Spinal cord (tissue), 9 donors: ENCODE measurements at regions not wholly inside any gene's neighbourhood (a gene's known extent, or its start where the extent isn't known, plus 50 kb on each side); places are given as distances from the start of the nearest gene placed in this dataset.

Experiments used
- DNase-seq, 6 donors: peaks; one replicate each; pipeline versions ENCODE4 v3.0.0 to v3.0.0-alpha.2; 2013 to 2015; ENCODE audit warnings: low spot score in 6 of 6, low read depth in 4 of 6
- H3K27ac ChIP-seq: one replicate; pipeline ENCODE4 v1.5.1; 2013; ENCODE audit warnings: low read depth, low read length, control low read depth
- H3K27me3 ChIP-seq: one replicate; pipeline ENCODE4 v1.6.1; 2013; ENCODE audit warnings: low read length; ENCODE audit not compliant: control insufficient read depth, insufficient read depth
- H3K36me3 ChIP-seq: one replicate; pipeline ENCODE4 v1.6.1; 2013; ENCODE audit warnings: low read length; ENCODE audit not compliant: control insufficient read depth, insufficient read depth
- H3K4me1 ChIP-seq: one replicate; pipeline ENCODE4 v1.6.1; 2013; ENCODE audit warnings: low read length; ENCODE audit not compliant: control insufficient read depth, insufficient read depth
- H3K4me3 ChIP-seq: one replicate; pipeline ENCODE4 v1.5.1; 2013; ENCODE audit warnings: low read depth, low read length, control low read depth
- H3K9me3 ChIP-seq: one replicate; pipeline ENCODE4 v1.6.1; 2013; ENCODE audit warnings: low read length; ENCODE audit not compliant: control insufficient read depth, insufficient read depth
- WGBS: methylation state at CpG from one replicate; pipeline ENCODE4 v1.1.5; 2013; ENCODE audit warnings: missing lambda C conversion rate; ENCODE audit not compliant: insufficient coverage; 5-methylcytosine and 5-hydroxymethylcytosine counted together
- donor health status: healthy.

- H3K27me3 ChIP-seq, result no peaks in the 10 kb centered on the region
- H3K4me1 ChIP-seq, result peaks cover 3% of the 10 kb centered on the region
- no peak overlapping the region for H3K4me3 ChIP-seq
- no peaks in the 10 kb centered on the region for H3K36me3 ChIP-seq
- no peak for DNase-seq
- H3K9me3 ChIP-seq, result no peaks in the 10 kb centered on the region
- H3K27ac ChIP-seq, result no peak overlapping the region
- 51% methylated on average over 8 of the region's 13 CpGs for WGBS
Observed at GRCh38 chr14:61602003-61602732, 93.1 kb upstream of the HIF1A start.

GRCh38 chr14:61602733-61603077 is 92.6 kb upstream of the HIF1A start:
- Histone ChIP-seq H3K36me3 (no peaks in the 10 kb centered on the region), H3K4me1 (peaks cover 7% of the 10 kb centered on the region), H3K4me3 (no peak overlapping the region), H3K27ac (no peak overlapping the region), H3K27me3 (no peaks in the 10 kb centered on the region), H3K9me3 (no peaks in the 10 kb centered on the region)
- no peak for DNase-seq
- no CpG with 5 or more reads among the region's 1 CpG for WGBS

GRCh38 chr14:61603736-61604135 is 91.6 kb upstream of the HIF1A start:
- no peaks in the 10 kb centered on the region for H3K9me3 ChIP-seq
- no peak overlapping the region for H3K4me3 ChIP-seq
- no peak overlapping the region for H3K27ac ChIP-seq
- DNase-seq, result no peak
- H3K4me1 ChIP-seq, result peaks cover 14% of the 10 kb centered on the region
- no peaks in the 10 kb centered on the region for H3K36me3 ChIP-seq
- peaks cover 2% of the 10 kb centered on the region for H3K27me3 ChIP-seq
- WGBS, result no CpG with 5 or more reads among the region's 4 CpGs

- no peak overlapping the region for H3K4me3 ChIP-seq
- peak in 1 of 6 donors; percentile 65 for DNase-seq
- H3K36me3 ChIP-seq, result no peaks in the 10 kb centered on the region
- H3K9me3 ChIP-seq, result no peaks in the 10 kb centered on the region
- H3K27me3 ChIP-seq, result peaks cover 2% of the 10 kb centered on the region
- H3K4me1 ChIP-seq, result peaks cover 17% of the 10 kb centered on the region
- WGBS, result 68% methylated on average over 6 of the region's 7 CpGs
- no peak overlapping the region for H3K27ac ChIP-seq
Observed at GRCh38 chr14:61607570-61608244, 87.6 kb upstream of the HIF1A start.

GRCh38 chr14:61608245-61609165 is 86.8 kb upstream of the HIF1A start:
- Histone ChIP-seq H3K27ac (peak overlapping the region; percentile 29), H3K36me3 (no peaks in the 10 kb centered on the region), H3K4me1 (peaks cover 17% of the 10 kb centered on the region), H3K4me3 (no peak overlapping the region), H3K9me3 (no peaks in the 10 kb centered on the region), H3K27me3 (peaks cover 2% of the 10 kb centered on the region)
- 29% methylated on average over 4 of the region's 8 CpGs for WGBS
- peak in 4 of 6 donors; percentile 29 to 86 (median 66) for DNase-seq

- H3K4me1 ChIP-seq, result peaks cover 17% of the 10 kb centered on the region
- H3K27me3 ChIP-seq, result peaks cover 2% of the 10 kb centered on the region
- 36% methylated on average over 9 of the region's 10 CpGs for WGBS
- peak overlapping the region; percentile 29 for H3K27ac ChIP-seq
- H3K9me3 ChIP-seq, result no peaks in the 10 kb centered on the region
- DNase-seq, result peak in 3 of 6 donors; percentile 22 to 66 (median 63)
- no peaks in the 10 kb centered on the region for H3K36me3 ChIP-seq
- no peak overlapping the region for H3K4me3 ChIP-seq
Observed at GRCh38 chr14:61609191-61609843, 86.0 kb upstream of the HIF1A start.

GRCh38 chr14:61609884-61610283 is 85.4 kb upstream of the HIF1A start:
- peaks cover 17% of the 10 kb centered on the region for H3K4me1 ChIP-seq
- H3K27ac ChIP-seq, result no peak overlapping the region
- DNase-seq, result no peak
- WGBS, result 62% methylated on average over 3 of the region's 5 CpGs
- no peaks in the 10 kb centered on the region for H3K36me3 ChIP-seq
- no peak overlapping the region for H3K4me3 ChIP-seq
- no peaks in the 10 kb centered on the region for H3K9me3 ChIP-seq
- H3K27me3 ChIP-seq, result peaks cover 2% of the 10 kb centered on the region

GRCh38 chr14:61610900-61611299 is 84.4 kb upstream of the HIF1A start:
- 100% methylated on average over 1 of the region's 2 CpGs for WGBS
- H3K36me3 ChIP-seq, result no peaks in the 10 kb centered on the region

GRCh38 chr14:61611880-61612630 is 83.3 kb upstream of the HIF1A start:
- DNase-seq, result no peak
- Histone ChIP-seq H3K9me3 (no peaks in the 10 kb centered on the region), H3K4me3 (no peak overlapping the region), H3K27ac (no peak overlapping the region), H3K36me3 (no peaks in the 10 kb centered on the region), H3K27me3 (peaks cover 2% of the 10 kb centered on the region), H3K4me1 (peaks cover 17% of the 10 kb centered on the region)
- 40% methylated on average over 1 of the region's 2 CpGs for WGBS

More at GRCh38 chr14:61610900-61611299, 84.4 kb upstream of the HIF1A start:
- peaks cover 17% of the 10 kb centered on the region for H3K4me1 ChIP-seq
- no peak for DNase-seq
- no peak overlapping the region for H3K27ac ChIP-seq
- H3K9me3 ChIP-seq, result no peaks in the 10 kb centered on the region
- peaks cover 2% of the 10 kb centered on the region for H3K27me3 ChIP-seq
- H3K4me3 ChIP-seq, result no peak overlapping the region
